OCI-LY1 (cell line): ENCODE measurements at regions not wholly inside any gene's neighbourhood (a gene's known extent, or its start where the extent isn't known, plus 50 kb on each side); places are given as distances from the start of the nearest gene placed in this dataset.

ENCODE experiments used
- CTCF ChIP-seq: fragments of 200-600 bp; sonication (generic), shearing (Covaris generic); IDR thresholded peaks from 2 replicates; pipeline ENCODE4 v1.5.1; 2017; ENCODE audit warnings: mild to moderate bottlenecking, antibody characterized with exemption, low read length, moderate library complexity, mixed read lengths
- EZH2 ChIP-seq: fragments of 200-600 bp; sonication (generic), shearing (Covaris generic); IDR thresholded peaks from 2 replicates; pipeline ENCODE4 v1.8.0; 2017; ENCODE audit warnings: borderline replicate concordance, mixed run types, mild to moderate bottlenecking, antibody characterized with exemption, low read length, moderate library complexity, mixed read lengths

- no peak for TF ChIP-seq CTCF
- no peak for TF ChIP-seq EZH2
Measured at GRCh38 chr4:24657768-24658617, 73.6 kb upstream of the DHX15 start.
